Activated naive CD4-positive, alpha-beta T cell treated with anti-CD3 and anti-CD28 coated beads, Interleukin-2, amount 10 ng/mL, durations not matched to agents 7 days and 5 days (primary cell): ENCODE measurements at regions not wholly inside any gene's neighbourhood (a gene's known extent, or its start where the extent isn't known, plus 50 kb on each side); places are given as distances from the start of the nearest gene placed in this dataset.
A peak's percentile ranks its signal among the peaks of the same experiment; 100 is the strongest.
"Not testable (repeated sequence)": the region's sequence is repeated elsewhere in the genome, so short reads cannot be mapped to it uniquely, and the experiment has no call there.

Experiments
- CTCF ChIA-PET: fragments of 350-600 bp; sonication (Branson Sonifier 250); formaldehyde crosslinking; loops from one replicate; lab custom pipeline; 2021; ENCODE audit warnings: antibody characterized with exemption; lab: Charles Lee
- DNase-seq: peaks from one replicate; pipeline ENCODE4 v3.0.0-alpha.2; 2020
- H3K27ac Mint-ChIP-seq: one replicate; pipeline ENCODE4 v1.8.0; 2021; ENCODE audit warnings: mild to moderate bottlenecking, moderate library complexity, mixed read lengths
- H3K27me3 Mint-ChIP-seq: one replicate; pipeline ENCODE4 v1.8.0; 2021; ENCODE audit warnings: mild to moderate bottlenecking, mixed read lengths
- H3K36me3 Mint-ChIP-seq: one replicate; pipeline ENCODE4 v1.8.0; 2021; ENCODE audit warnings: mixed read lengths
- H3K4me1 Mint-ChIP-seq: one replicate; pipeline ENCODE4 v1.8.0; 2021; ENCODE audit warnings: mixed read lengths
- H3K4me3 Mint-ChIP-seq: one replicate; pipeline ENCODE4 v1.8.0; 2021; ENCODE audit warnings: mild to moderate bottlenecking, moderate library complexity, mixed read lengths
- H3K9me3 Mint-ChIP-seq: one replicate; pipeline ENCODE4 v1.8.0; 2021; ENCODE audit warnings: mixed read lengths

DNA sequence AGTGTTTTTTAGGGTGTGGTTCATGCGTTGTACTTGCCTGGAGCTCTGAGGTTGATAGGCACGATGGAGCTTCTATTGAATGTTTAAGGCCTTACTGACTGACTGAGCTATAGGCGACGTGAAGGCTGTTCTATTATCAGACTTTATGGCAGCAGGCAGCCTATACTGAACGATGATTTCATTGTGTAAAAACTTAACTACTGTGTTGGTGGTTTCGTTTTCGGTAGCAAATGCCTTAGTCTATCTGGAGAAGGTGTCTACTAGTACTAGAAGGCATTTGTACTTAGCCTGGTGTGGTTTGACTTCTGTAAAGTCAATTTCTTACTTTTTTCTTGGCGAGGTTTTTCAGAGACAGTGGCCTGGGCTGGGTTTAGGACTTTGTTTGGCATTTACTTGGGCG, 194.4 kb downstream of the OTOP1 start:
- DNase-seq, H3K4me1 Mint-ChIP-seq, CTCF ChIA-PET, H3K9me3 Mint-ChIP-seq, H3K4me3 Mint-ChIP-seq, H3K27me3 Mint-ChIP-seq, H3K27ac Mint-ChIP-seq, H3K36me3 Mint-ChIP-seq: not testable (repeated sequence)

DNA sequence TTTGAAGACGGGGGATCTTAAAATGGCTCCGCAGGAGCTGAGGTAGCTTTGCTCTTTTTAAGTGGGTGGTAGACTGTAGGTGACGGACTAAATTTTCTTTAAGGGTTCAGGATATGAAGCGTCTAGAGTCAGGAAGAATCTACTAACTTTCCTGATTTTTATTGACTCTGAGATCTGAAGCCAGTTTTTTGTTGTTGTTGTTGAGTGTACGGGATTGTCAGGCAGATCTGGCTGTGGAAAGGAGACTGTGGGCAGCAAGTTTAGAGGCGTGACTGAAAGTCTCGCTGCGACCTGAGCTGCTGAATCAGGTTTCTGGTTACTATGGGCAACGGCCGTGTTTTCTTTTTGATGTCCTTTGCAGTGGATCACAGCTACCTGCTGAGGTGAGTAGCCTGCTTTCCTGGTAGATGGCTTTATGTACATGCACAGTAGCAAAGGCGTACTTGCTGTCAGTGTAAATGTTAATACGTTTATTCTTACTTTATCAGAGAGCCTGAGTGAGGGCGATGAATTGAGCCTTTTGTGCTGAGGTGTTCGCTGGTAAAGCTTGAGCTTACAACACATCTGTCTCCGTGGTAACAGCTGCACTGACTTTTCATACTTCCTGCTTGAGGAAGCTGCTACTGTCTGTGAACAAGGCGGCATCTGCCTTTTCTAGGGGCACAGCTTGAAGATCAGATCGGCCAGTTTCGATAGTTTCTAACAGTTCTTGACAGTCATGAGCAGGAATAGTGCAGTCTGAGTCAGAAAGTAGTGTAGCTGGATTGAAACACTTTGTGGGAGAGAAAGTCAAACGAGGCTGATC, 193.7 kb downstream of the OTOP1 start:
- H3K36me3 Mint-ChIP-seq, H3K27ac Mint-ChIP-seq, H3K9me3 Mint-ChIP-seq, H3K27me3 Mint-ChIP-seq, H3K4me3 Mint-ChIP-seq, H3K4me1 Mint-ChIP-seq, CTCF ChIA-PET: not testable (repeated sequence)
- peak; percentile 21 for DNase-seq

DNA sequence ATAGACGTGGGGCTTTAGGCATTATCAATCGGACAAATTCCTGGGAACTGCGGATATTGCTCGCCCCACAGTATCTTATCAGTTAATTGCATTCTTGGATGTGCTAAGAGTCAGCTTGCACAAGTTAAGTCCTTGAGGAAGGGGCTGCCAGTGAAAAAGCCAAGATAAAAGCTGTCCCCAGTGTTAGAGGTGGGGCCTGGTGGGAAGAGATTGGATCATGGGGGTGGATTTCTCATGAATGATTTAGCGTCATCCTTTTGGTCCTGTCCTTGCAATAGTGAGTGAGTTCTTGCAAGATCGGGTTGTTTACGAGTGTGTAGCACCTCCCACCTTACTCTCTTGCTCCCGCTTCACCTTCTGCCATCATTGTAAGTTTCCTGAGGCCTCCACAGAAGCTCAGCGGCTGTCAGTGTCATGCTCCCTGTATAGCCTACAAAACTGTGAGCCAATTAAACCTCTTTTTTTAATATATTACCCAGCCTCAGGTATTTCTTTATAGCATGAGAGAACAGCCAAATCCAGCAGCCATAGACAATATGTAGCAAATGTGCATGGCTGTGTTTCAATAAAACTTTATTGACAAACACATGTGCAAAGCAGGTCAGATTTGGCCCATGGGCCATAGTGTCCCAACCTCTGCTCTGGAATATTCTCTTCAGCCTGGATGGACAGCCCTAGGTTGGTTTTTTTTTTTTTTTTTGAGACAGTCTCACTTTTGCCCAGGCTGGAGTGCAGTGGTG, 189.2 kb downstream of the OTOP1 start:
- H3K27ac Mint-ChIP-seq, H3K4me1 Mint-ChIP-seq, H3K4me3 Mint-ChIP-seq, H3K27me3 Mint-ChIP-seq, H3K36me3 Mint-ChIP-seq, DNase-seq, H3K9me3 Mint-ChIP-seq, CTCF ChIA-PET: not testable (repeated sequence)

DNA sequence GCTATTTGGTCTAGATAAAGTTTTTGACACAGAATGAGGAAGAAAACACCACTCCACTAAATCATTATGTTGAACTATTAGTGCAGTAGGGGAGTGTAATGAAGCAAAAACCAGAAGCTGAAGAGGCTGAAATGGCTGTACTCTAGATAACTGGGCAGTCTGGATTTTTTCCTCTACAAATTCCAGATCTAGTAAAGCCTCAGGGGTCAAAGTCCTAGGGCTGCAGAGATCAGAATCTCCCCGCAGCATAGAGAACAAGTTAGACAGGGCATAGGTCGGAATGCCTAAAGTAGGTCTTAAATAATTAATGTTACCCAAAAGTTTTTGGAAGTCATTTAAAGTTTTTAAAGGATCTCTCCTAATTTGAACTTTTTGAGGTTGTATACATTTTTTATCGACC, 180.9 kb downstream of the OTOP1 start:
- CTCF ChIA-PET, result not testable (repeated sequence)

DNA sequence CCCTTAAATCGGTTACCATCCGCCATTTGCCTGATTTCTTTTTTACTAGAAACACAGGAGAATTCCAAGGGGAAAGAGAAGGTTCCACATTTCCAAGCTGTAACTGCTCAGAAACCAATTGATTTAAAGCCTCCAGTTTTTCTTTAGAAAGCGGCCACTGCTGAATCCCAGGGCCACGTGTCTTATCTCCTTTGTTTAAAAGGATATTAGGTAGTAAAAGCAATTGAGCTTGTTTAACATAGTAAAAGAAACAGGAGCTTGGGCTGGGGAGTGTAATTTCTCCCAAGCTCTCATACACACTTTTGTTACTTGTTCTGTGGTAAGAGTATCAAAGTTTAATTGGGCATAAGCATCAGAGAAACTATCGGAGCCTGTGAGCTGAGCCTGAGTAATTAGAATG, 180.0 kb downstream of the OTOP1 start:
- peaks cover 41% of the 10 kb centered on the region for H3K27me3 Mint-ChIP-seq
- H3K4me3 Mint-ChIP-seq, H3K27ac Mint-ChIP-seq, H3K9me3 Mint-ChIP-seq, H3K4me1 Mint-ChIP-seq, CTCF ChIA-PET, H3K36me3 Mint-ChIP-seq, DNase-seq: not testable (repeated sequence)

More for the DNA sequence above, 180.9 kb downstream of the OTOP1 start:
- not testable (repeated sequence) for H3K4me1 Mint-ChIP-seq, H3K36me3 Mint-ChIP-seq, H3K9me3 Mint-ChIP-seq, DNase-seq, H3K4me3 Mint-ChIP-seq, H3K27ac Mint-ChIP-seq
- H3K27me3 Mint-ChIP-seq, result peaks cover 41% of the 10 kb centered on the region

DNA sequence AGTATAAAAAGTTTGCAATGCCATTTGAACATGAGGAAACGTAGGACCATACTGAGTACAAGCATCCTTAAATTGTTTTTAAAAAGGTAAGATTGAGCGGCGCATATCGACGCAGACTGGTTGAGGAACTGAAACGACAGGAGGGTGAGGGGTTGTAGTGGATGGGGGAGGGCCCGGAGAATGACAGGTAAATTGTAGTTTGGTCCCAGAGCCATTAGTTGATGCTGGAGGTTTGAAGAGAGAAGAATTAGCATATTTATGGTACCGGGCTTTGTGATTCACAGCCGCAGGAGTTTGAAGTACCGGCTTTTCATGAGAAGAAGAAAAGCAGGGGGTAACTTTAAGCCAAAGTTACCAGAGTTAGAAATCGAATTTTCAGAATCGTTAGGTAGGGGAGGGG, 179.5 kb downstream of the OTOP1 start:
- H3K4me1 Mint-ChIP-seq, CTCF ChIA-PET, H3K36me3 Mint-ChIP-seq, DNase-seq, H3K4me3 Mint-ChIP-seq, H3K9me3 Mint-ChIP-seq: not testable (repeated sequence)
- Mint-ChIP-seq H3K27ac (peak overlapping the region; percentile 29), H3K27me3 (peaks cover 41% of the 10 kb centered on the region)

DNA sequence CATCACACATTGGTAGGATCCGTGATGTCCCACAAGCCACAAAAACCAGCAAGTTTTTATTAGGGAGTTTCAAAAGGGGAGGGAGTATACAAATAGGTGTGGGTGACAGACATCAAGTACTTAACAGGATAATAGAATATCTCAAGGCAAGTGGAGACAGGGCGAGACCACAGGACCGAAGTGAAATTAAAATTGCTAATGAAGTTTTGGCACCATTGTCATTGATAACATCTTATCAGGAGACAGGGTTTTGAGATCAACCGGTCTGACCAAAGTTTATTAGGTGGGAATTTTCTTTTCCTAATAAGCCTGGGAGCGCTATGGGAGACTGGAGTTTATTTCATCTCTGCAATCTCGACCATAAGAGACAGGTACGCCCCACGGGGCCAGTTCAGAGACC, 178.5 kb downstream of the OTOP1 start:
- H3K4me3 Mint-ChIP-seq, H3K4me1 Mint-ChIP-seq, H3K36me3 Mint-ChIP-seq, H3K27ac Mint-ChIP-seq, CTCF ChIA-PET, H3K9me3 Mint-ChIP-seq, DNase-seq: not testable (repeated sequence)
- peaks cover 41% of the 10 kb centered on the region for H3K27me3 Mint-ChIP-seq

DNA sequence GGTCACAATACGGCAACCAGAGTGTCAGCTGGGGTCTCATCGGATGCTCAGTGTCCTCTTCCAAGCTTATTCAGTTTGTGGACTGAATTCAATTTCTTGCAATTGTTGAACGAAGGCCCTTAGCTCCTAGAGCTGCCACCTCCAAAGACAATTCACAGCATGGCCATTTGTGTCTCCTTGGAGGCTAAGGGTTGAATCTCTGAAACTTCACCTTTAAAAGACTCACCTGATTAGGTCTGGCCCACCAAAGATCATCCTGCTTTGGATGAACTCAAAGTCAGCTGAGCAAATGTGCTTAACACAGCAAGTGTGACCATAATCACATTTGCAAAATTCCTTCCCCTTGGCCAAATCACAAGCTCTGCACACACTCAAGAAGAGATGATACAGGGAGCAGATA, 175.9 kb downstream of the OTOP1 start:
- CTCF ChIA-PET, H3K36me3 Mint-ChIP-seq, H3K27ac Mint-ChIP-seq, H3K4me3 Mint-ChIP-seq, H3K4me1 Mint-ChIP-seq, H3K9me3 Mint-ChIP-seq, DNase-seq: not testable (repeated sequence)
- peaks cover 30% of the 10 kb centered on the region for H3K27me3 Mint-ChIP-seq

DNA sequence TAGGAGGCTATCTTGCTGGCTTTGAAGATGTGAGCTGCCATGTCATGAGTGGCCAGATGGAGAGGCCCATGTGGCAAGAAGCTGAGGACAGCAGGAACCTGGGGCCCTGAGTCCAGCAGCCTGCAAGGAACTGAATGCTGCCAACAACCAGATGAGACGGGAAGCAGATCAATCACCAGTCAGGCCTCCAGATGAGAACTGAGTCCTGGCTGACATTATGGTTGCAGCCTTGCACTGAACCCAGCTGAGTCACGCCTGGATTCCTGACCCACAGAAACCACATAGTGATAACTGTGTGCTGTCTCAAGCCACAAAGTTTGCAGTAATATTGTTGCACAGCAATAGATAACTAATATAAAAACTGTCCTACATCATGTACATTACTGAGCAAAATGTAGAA, 173.8 kb downstream of the OTOP1 start:
- H3K4me1 Mint-ChIP-seq, DNase-seq, H3K27ac Mint-ChIP-seq, H3K4me3 Mint-ChIP-seq, H3K36me3 Mint-ChIP-seq, CTCF ChIA-PET, H3K9me3 Mint-ChIP-seq: not testable (repeated sequence)
- peaks cover 11% of the 10 kb centered on the region for H3K27me3 Mint-ChIP-seq

DNA sequence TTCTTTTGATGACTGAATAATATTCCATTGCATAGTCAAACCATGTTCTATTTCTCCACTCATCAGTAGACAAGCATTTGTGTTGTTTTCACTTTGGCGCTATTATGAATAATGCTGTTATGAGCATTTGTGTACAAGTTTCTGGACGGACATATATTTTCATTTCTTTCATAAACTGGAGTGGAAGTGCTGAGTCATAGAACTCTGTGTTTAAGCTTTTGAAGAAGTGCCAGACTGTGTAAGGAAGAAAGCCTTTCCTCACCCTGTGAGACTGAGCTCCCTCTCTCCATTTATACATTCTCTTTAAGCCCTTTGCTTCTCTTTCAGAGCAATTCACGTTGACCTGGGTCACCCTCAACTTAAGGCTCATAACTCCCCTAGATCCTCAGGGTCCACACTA, 169.5 kb downstream of the OTOP1 start:
- CTCF ChIA-PET, DNase-seq: not testable (repeated sequence)

DNA sequence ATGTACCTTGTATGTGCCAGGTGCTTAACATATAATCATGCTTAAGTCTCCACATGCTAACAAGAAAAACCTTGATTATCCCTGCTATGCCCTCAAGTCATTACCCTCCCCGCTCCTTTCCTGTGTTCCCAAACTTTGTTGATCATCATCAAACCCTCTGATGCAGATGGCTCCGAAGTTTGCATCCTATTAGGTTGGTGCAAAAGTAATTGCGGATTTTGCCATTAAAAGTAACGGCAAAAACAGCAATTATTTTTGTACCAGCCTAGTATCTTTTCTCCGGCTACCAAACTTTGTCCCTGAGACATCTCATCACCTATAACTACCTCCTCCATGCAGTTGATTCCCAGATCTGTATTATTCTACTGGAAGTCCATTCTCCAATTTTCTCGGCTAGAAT, 142.6 kb downstream of the OTOP1 start:
- H3K36me3 Mint-ChIP-seq, H3K4me3 Mint-ChIP-seq, H3K4me1 Mint-ChIP-seq, CTCF ChIA-PET, H3K9me3 Mint-ChIP-seq, DNase-seq, H3K27ac Mint-ChIP-seq, H3K27me3 Mint-ChIP-seq: not testable (repeated sequence)

More for the DNA sequence above, 169.5 kb downstream of the OTOP1 start:
- H3K9me3 Mint-ChIP-seq, H3K4me1 Mint-ChIP-seq, H3K27me3 Mint-ChIP-seq, H3K4me3 Mint-ChIP-seq, H3K36me3 Mint-ChIP-seq, H3K27ac Mint-ChIP-seq: not testable (repeated sequence)

DNA sequence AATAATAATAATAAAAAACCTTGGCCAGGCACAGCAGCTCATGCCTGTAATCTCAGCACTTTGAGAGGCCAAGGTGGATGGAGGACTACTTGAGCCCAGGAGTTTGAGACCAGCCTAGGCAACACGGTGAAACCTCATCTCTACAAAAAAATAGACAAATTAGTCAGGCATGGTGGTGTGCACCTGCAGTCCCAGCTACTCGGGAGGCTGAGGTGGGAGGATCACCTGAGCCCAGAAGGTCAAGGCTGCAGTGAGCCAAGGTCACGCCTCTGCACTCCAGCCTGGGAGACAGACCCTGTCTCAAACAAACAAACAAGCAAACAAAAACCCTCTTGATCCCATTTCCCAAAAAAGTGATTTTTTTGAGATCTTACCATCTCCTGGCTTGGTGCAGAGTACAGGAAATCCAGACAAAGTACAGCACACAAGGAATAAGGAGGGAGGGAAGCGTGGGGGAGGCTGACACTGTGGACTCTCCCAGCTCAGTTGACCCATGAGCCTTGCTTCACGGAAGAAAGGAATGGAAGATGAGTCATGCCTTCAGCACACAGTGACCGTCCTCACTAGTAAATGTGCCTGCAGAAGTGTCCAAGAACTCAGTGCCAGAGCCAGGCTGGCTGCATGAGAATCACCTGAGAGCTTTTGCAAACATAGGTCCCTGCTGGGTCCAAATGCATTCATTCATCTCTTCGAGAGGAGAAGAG, 136.9 kb downstream of the OTOP1 start:
- CTCF ChIA-PET, H3K27me3 Mint-ChIP-seq, H3K36me3 Mint-ChIP-seq, H3K4me3 Mint-ChIP-seq, H3K4me1 Mint-ChIP-seq, H3K27ac Mint-ChIP-seq, DNase-seq, H3K9me3 Mint-ChIP-seq: not testable (repeated sequence)

DNA sequence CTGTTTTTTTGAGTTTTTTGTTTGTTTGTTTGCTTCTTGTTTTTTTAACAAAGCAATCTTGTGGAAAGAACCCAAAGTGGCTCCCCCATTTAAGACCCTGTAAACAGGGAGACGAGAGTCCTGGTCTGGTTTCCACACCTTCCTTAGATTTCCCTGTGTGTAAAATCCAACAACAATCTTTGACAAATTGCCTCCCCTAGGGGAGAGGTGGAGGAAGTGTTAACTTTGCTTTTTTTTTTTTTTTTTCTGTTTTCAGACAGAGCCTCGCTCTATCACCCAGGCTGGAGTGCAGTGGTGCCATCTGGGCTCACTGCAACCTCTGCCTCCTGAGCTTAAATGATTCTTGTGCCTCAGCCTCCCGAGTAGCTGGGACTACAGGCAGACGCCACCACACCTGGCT, 136.0 kb downstream of the OTOP1 start:
- H3K9me3 Mint-ChIP-seq, H3K4me1 Mint-ChIP-seq, H3K4me3 Mint-ChIP-seq, H3K36me3 Mint-ChIP-seq, CTCF ChIA-PET, DNase-seq, H3K27ac Mint-ChIP-seq, H3K27me3 Mint-ChIP-seq: not testable (repeated sequence)

DNA sequence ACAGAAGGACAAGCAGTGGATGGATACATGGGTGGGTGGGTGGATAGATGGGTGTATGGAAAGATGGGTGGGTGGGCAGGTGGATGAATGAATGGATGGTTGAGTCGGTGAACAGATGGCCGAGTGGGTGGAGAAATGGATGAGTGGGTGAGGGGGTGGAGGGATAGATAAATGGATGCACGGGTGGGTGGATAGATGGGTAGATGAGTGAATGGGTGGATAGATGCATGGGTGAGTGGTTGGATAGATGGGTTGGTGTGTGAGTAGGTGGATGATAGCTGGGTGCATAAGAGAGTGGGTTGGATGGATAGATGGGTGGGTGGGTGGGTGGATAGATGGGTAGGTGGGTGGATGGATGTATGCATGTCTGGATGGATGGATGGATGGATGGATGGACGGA, 134.6 kb downstream of the OTOP1 start:
- H3K4me1 Mint-ChIP-seq, CTCF ChIA-PET, DNase-seq, H3K9me3 Mint-ChIP-seq, H3K27ac Mint-ChIP-seq, H3K27me3 Mint-ChIP-seq, H3K4me3 Mint-ChIP-seq, H3K36me3 Mint-ChIP-seq: not testable (repeated sequence)

DNA sequence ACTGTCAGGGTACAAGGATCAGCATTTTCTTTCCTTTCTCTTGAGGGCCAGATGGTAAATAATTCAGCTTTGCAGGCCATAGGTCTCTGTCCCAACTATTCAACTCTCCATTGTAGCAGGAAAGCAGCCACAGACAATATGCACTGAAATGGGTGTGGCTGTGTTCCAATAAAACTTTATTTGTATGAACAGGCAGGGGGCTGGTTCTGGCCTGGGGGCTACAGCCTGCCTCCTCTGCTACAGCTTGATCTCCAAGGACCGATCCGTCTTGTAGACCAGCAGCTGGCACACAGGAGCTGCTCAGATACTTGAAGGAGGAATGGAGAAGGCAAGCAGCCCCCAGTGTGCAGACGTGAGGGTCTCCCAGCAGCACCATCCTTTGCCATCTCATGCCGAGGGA, 127.1 kb downstream of the OTOP1 start:
- H3K36me3 Mint-ChIP-seq, CTCF ChIA-PET, DNase-seq, H3K9me3 Mint-ChIP-seq, H3K4me1 Mint-ChIP-seq, H3K27me3 Mint-ChIP-seq, H3K27ac Mint-ChIP-seq, H3K4me3 Mint-ChIP-seq: not testable (repeated sequence)
